EL (cell line): ENCODE measurements at regions not wholly inside any gene's neighbourhood (a gene's known extent, or its start where the extent isn't known, plus 50 kb on each side); places are given as distances from the start of the nearest gene placed in this dataset.
A peak's percentile ranks its signal among the peaks of the same experiment; 100 is the strongest.

ENCODE experiments used
- DNase-seq: peaks from one replicate; pipeline ENCODE4 v3.0.0-alpha.2; 2016

GRCh38 chr18:29644276-29644675 is 1398.3 kb downstream of the DSC3 start:
- DNase-seq, result peak; percentile 71

GRCh38 chr18:29629493-29630036 is 1413.0 kb downstream of the DSC3 start:
- DNase-seq, result no peak

- no peak for DNase-seq
Measured at GRCh38 chr18:29626094-29626493, 1416.4 kb downstream of the DSC3 start.

- DNase-seq, result no peak
Measured at GRCh38 chr18:29616867-29617266, 1425.7 kb downstream of the DSC3 start.

GRCh38 chr18:29608982-29609381 is 1432.1 kb upstream of the CDH2 start:
- DNase-seq, result no peak

- DNase-seq, result no peak
Measured at GRCh38 chr18:29605365-29605764, 1428.4 kb upstream of the CDH2 start.

GRCh38 chr18:29596959-29597358 is 1420.0 kb upstream of the CDH2 start:
- DNase-seq, result no peak

GRCh38 chr18:29594493-29594892 is 1417.6 kb upstream of the CDH2 start:
- no peak for DNase-seq

GRCh38 chr18:29588446-29589100 is 1411.6 kb upstream of the CDH2 start:
- no peak for DNase-seq

- DNase-seq, result no peak
Measured at GRCh38 chr18:29586210-29586609, 1409.3 kb upstream of the CDH2 start.

GRCh38 chr18:29560270-29560669 is 1383.3 kb upstream of the CDH2 start:
- DNase-seq, result no peak

GRCh38 chr18:29556070-29556469 is 1379.1 kb upstream of the CDH2 start:
- no peak for DNase-seq

GRCh38 chr18:29549759-29550158 is 1372.8 kb upstream of the CDH2 start:
- no peak for DNase-seq

GRCh38 chr18:29547626-29548025 is 1370.7 kb upstream of the CDH2 start:
- no peak for DNase-seq

- no peak for DNase-seq
Measured at GRCh38 chr18:29540548-29540947, 1363.6 kb upstream of the CDH2 start.

GRCh38 chr18:29531746-29532145 is 1354.8 kb upstream of the CDH2 start:
- peak; percentile 46 for DNase-seq

- DNase-seq, result no peak
Measured at GRCh38 chr18:29523371-29523770, 1346.4 kb upstream of the CDH2 start.

GRCh38 chr18:29512761-29513160 is 1335.8 kb upstream of the CDH2 start:
- DNase-seq, result no peak

- DNase-seq, result no peak
Measured at GRCh38 chr18:29512203-29512602, 1335.3 kb upstream of the CDH2 start.

- peak; percentile 67 for DNase-seq
Measured at GRCh38 chr18:29501952-29502351, 1325.0 kb upstream of the CDH2 start.

GRCh38 chr18:29496152-29496680 is 1319.3 kb upstream of the CDH2 start:
- no peak for DNase-seq

- no peak for DNase-seq
Measured at GRCh38 chr18:29494371-29494770, 1317.4 kb upstream of the CDH2 start.

GRCh38 chr18:29491907-29492306 is 1315.0 kb upstream of the CDH2 start:
- no peak for DNase-seq

GRCh38 chr18:29488617-29489016 is 1311.7 kb upstream of the CDH2 start:
- peak; percentile 2 for DNase-seq

- no peak for DNase-seq
Measured at GRCh38 chr18:29465526-29465925, 1288.6 kb upstream of the CDH2 start.
